ENCODE measurements at regions not wholly inside any gene's neighbourhood (a gene's known extent, or its start where the extent isn't known, plus 50 kb on each side); places are given as distances from the start of the nearest gene placed in this dataset.

- no peak for DNase-seq (ENCODE audit: low read depth)
Observed at GRCh38 chr7:140242057-140243031, 65.6 kb upstream of the KDM7A start.

GRCh38 chr7:140239653-140239935 lies 62.8 kb upstream of the KDM7A start:
- DNase-seq (ENCODE audit: low read depth) = no peak

GRCh38 chr7:140238778-140239652 lies 62.2 kb upstream of the KDM7A start:
- DNase-seq (ENCODE audit: low read depth) = no peak

GRCh38 chr7:140237390-140237789 lies 60.6 kb upstream of the KDM7A start:
- DNase-seq (ENCODE audit: low read depth) = no peak

GRCh38 chr7:140236626-140237025 lies 59.8 kb upstream of the KDM7A start:
- DNase-seq (ENCODE audit: low read depth) = no peak

- no peak for DNase-seq (ENCODE audit: low read depth)
Observed at GRCh38 chr7:140235114-140235513, 58.3 kb upstream of the KDM7A start.

- no peak for DNase-seq (ENCODE audit: low read depth)
Observed at GRCh38 chr7:140232957-140233917, 56.5 kb upstream of the KDM7A start.

GRCh38 chr7:140231771-140232491 lies 55.1 kb upstream of the KDM7A start:
- DNase-seq (ENCODE audit: low read depth) = no peak

GRCh38 chr7:140230861-140231770 lies 54.3 kb upstream of the KDM7A start:
- no peak for DNase-seq (ENCODE audit: low read depth)

- DNase-seq (ENCODE audit: low read depth) = no peak
Observed at GRCh38 chr7:140230516-140230860, 53.7 kb upstream of the KDM7A start.

- DNase-seq (ENCODE audit: low read depth) = no peak
Observed at GRCh38 chr7:140229591-140230515, 53.1 kb upstream of the KDM7A start.

GRCh38 chr7:140229101-140229525 lies 52.3 kb upstream of the KDM7A start:
- no peak for DNase-seq (ENCODE audit: low read depth)

Data from LHCN-M2 (cell line).